IPS-NIHi11 (cell line): ENCODE measurements at regions not wholly inside any gene's neighbourhood (a gene's known extent, or its start where the extent isn't known, plus 50 kb on each side); places are given as distances from the start of the nearest gene placed in this dataset.
A peak's percentile ranks its signal among the peaks of the same experiment; 100 is the strongest.

Experiments used
- DNase-seq: peaks from one replicate; pipeline ENCODE4 v3.0.0; 2012; ENCODE audit warnings: mixed read lengths, low spot score

GRCh38 chr10:98332623-98333269 is 64.8 kb upstream of the LOXL4 start:
- DNase-seq = no peak

- DNase-seq = peak; percentile 78
Observed at GRCh38 chr10:98331885-98332284, 63.9 kb upstream of the LOXL4 start.

GRCh38 chr10:98330987-98331386 is 63.0 kb upstream of the LOXL4 start:
- no peak for DNase-seq

DNA sequence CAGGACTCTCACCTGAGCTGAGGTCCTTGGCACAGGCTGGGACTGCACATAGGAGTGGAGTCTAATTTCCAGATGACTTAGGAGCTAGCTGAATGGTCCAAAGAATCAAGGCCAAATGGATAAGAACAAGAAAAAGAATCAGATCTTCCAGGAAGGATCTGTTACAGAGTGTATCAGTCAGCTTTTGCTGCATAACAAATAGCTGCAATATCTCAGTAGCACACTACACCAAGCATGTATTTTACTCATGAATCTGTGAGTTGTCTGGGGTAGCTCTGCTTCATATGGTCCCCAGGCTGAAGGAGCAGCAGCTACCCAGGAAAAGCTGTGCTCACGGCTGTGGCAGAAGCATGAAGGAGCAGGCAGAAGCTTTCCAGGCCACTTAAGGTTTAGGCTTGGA is 60.6 kb upstream of the LOXL4 start:
- DNase-seq = no peak

- no peak for DNase-seq
Observed at GRCh38 chr10:98328163-98328562, 60.2 kb upstream of the LOXL4 start.

DNA sequence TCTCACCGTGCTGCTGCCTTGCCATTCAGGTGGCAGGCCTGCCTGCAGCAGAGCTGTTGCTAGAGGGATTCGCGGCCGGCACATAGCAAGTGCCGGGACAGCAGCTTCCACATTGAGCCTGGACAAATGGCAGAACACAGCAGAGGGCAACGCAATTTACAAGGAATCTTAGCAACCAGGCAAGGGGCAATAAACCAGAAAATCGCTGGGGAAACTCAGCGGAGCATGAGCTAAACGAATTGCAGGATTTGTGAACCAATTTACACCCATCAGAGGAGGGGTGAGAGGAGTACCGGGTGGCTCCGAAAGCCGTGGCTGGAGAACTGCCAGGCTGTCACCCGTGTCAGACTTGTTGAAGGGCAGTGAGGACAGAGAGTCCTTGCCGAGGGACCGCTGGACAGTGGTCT is 58.6 kb upstream of the LOXL4 start:
- DNase-seq = no peak

DNA sequence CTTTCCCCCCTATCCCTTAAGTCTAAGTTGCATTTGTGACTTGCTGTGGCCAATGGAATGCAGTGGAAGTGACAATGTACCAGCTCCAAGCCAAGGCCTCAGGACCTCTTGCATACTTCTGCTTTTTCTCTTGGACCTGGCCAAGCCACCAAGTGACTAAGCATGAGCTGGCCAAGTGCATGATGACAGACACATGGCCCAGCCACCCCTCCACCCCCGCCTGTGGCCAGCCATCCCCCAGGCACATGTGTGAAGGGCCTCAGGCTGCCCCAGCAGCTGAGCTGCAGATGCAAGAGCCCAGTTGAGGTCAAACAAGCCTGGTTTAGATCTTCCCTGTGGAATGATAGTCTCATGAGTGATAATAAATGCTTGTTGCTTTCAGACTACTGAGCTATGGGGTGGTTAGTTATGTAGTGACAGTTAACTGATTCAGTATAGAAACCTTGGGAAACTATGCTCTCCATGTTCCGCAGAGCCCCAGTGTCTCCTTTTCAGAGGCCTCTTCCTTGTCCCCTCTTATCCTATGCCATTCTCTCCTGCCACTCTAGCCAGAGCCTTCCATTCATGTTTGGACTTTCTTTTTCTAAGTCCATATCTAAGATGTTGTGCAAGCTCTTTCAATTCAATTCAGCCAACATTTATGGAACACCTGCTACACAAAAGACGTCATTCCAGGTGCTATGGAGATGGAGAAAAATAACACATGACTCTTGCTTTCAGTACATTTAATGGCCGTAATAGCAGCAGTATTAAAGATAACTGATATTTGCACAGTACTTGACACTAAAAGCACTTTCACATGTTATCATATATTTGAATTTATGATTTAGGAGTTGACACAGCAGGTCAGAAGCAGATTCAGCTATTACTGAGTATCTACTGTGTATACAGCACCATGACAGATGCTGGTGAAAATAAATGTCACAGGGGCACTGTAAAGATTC is 55.5 kb upstream of the LOXL4 start:
- no peak for DNase-seq

DNA sequence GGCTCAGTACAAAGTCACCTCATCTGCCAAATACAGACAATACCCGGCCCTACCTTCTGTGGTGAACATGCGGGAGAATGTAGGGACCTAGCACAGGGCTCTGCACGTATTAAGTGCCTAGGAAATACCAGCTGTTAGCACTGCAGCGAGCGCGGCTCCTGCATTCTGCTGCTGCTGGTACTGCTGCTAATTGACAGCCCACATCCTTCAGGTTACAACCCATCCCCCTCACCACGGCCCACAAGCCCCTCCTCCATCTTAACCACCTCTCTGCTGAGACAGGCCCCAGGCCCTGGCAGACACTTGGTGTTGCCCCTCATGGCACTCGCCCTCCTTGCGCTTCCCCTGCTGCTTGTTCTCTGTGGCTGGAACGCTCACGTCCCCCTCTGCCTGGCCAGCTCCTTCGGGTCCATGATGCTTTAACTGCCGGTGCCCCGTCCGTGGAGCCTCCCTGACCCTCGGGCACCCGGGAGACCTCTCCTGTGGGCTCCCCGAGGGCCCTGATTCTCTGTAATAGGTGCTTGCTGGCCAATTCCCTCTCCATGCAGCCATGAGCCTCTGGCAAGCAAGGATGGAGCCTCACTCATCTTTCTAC is 53.3 kb upstream of the LOXL4 start:
- peak; percentile 62 for DNase-seq

- DNase-seq = no peak
Observed at GRCh38 chr10:98320486-98321185, 52.6 kb upstream of the LOXL4 start.

DNA sequence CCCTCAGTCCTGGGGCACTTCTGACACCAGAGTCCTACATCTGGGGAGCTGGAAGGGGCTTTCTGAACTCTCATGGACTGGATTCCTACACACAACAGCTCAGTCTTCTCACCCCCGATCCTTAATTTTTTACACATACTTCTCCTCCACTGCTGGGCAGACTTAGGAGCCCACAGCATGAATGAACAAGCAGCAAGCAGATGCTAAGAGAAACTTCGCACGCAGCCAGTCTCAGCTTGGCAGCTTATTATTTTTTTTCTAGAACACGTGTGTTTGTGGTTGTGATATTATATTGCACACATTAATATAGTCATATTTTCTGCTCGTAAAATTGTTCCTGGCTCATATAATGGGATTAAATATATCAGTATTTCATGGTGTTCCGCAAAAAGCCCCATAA is 50.9 kb upstream of the LOXL4 start:
- DNase-seq = no peak
